Pancreas (tissue), 10 donors: ENCODE measurements at regions not wholly inside any gene's neighbourhood (a gene's known extent, or its start where the extent isn't known, plus 50 kb on each side); places are given as distances from the start of the nearest gene placed in this dataset.

ENCODE experiments used
- ATAC-seq, 4 donors: fragments of 200-7000 bp; cut with Tn5 transposase; one replicate each; pipeline versions ENCODE4 v1.8.0 to v1.9.1; 2020; ENCODE audit warnings: mild to moderate bottlenecking in 4 of 4, moderate library complexity in 4 of 4
- DNase-seq, 6 donors: peaks; one replicate each; pipeline ENCODE4 v3.0.0-alpha.2; 2020
- FAIRE-seq: peaks from 2 replicates; lab custom pipeline; 2012; peaks lifted over from hg19 to GRCh38; lab: Jason Lieb, UNC
- H3K27ac ChIP-seq, 4 donors: fragments of 200-600 bp; sonication (generic); 1 replicate in 3 of 4; 2 replicates in 1 of 4; pipeline versions ENCODE4 v1.5.0 to v1.8.0; 2020
- H3K27me3 ChIP-seq, 4 donors: fragments of 200-600 bp; one replicate each; pipeline ENCODE4 v1.8.0; 2021
- H3K36me3 ChIP-seq, 3 donors: fragments of 200-600 bp; sonication (generic) in 1 of 3; one replicate each; pipeline versions ENCODE4 v1.5.0 to v1.8.0; 2020 to 2021
- H3K4me1 ChIP-seq, 3 donors: fragments of 200-600 bp; one replicate each; pipeline ENCODE4 v1.8.0; 2021
- H3K4me3 ChIP-seq, 4 donors: fragments of 200-600 bp; sonication (generic) in 2 of 4; one replicate each; pipeline versions ENCODE4 v1.5.0 to v1.8.0; 2020 to 2021
- H3K9me3 ChIP-seq, 4 donors: fragments of 200-600 bp; one replicate each; pipeline ENCODE4 v1.8.0; 2021
- WGBS, 2 donors: extraction: QIAGEN DNeasy Blood & Tissue Kit; methylation state at CpG; one replicate each; pipeline ENCODE4 v1.1.7; 2013; 5-methylcytosine and 5-hydroxymethylcytosine counted together
- intact Hi-C, 3 donors: fragments of 100-400 bp; cut with DNase I; formaldehyde crosslinking; loops; one replicate each; pipeline versions ENCODE4 v1.11.1 to v1.14.2; 2022
- TF ChIP-seq, protein P1 (sequence below), 4 donors: fragments of 200-600 bp; sonication (generic) in 3 of 4; IDR thresholded peaks; one replicate each; pipeline versions ENCODE4 v1.5.0 to v1.8.0; 2021; ENCODE audit warnings: antibody characterized with exemption in 4 of 4
- donor health status: healthy with polysubstance abuse.
- donor health status: DM: no; HTN: no; CAD: no; lungs with moderate emphysema.
- donor health status: DM: no; HTN: no; CAD: no.
- donor health status: control.
- donor health status: control.
- donor health status: Bipolar disorder and iron deficiency.
- donor health status: DM: yes; HTN: yes; CAD: no.
- donor health status: DM: no; HTN: no; CAD: no.
- donor health status: DM: no; HTN: no; CAD: no.
- donor health status: DM: yes; HTN: yes; CAD: no.

GRCh38 chr10:56920601-56921261 is 559.7 kb upstream of the ZWINT start:
- Histone ChIP-seq H3K9me3 (no peaks in the 10 kb centered on the region), H3K27ac (no peak overlapping the region), H3K36me3 (no peaks in the 10 kb centered on the region), H3K4me1 (no peaks in the 10 kb centered on the region), H3K27me3 (no peaks in the 10 kb centered on the region), H3K4me3 (no peak overlapping the region)
- ATAC-seq (no peak), DNase-seq (no peak), FAIRE-seq (no peak)
- TF ChIP-seq, protein P1, sequence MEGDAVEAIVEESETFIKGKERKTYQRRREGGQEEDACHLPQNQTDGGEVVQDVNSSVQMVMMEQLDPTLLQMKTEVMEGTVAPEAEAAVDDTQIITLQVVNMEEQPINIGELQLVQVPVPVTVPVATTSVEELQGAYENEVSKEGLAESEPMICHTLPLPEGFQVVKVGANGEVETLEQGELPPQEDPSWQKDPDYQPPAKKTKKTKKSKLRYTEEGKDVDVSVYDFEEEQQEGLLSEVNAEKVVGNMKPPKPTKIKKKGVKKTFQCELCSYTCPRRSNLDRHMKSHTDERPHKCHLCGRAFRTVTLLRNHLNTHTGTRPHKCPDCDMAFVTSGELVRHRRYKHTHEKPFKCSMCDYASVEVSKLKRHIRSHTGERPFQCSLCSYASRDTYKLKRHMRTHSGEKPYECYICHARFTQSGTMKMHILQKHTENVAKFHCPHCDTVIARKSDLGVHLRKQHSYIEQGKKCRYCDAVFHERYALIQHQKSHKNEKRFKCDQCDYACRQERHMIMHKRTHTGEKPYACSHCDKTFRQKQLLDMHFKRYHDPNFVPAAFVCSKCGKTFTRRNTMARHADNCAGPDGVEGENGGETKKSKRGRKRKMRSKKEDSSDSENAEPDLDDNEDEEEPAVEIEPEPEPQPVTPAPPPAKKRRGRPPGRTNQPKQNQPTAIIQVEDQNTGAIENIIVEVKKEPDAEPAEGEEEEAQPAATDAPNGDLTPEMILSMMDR (IDR thresholded peaks at IDR 0.05), result no peak
- 69 to 78% methylated on average over 11 of the region's 11 CpGs for WGBS, 2 donors
- intact Hi-C loops, result loop anchor here in 1 of 3 donors (5.0 kb wide), 1 partner anchor 548 kb away; no protein-coding TSS in a partner anchor

- Histone ChIP-seq H3K27ac (no peak overlapping the region), H3K27me3 (no peaks in the 10 kb centered on the region), H3K36me3 (no peaks in the 10 kb centered on the region), H3K9me3 (no peaks in the 10 kb centered on the region), H3K4me1 (no peaks in the 10 kb centered on the region), H3K4me3 (no peak overlapping the region)
- ATAC-seq (no peak), DNase-seq (no peak), FAIRE-seq (no peak)
- 34 to 38% methylated on average over 2 of the region's 2 CpGs for WGBS, 2 donors
- TF ChIP-seq, protein P1 (IDR thresholded peaks at IDR 0.05), result no peak
- intact Hi-C loops, result no loop called here
These were observed 551.0 kb upstream of the ZWINT start for GRCh38 chr10:56912043-56912442.

GRCh38 chr10:56905051-56905450 is 544.0 kb upstream of the ZWINT start:
- no peak for DNase-seq
- intact Hi-C loops, result no loop called here
- H3K36me3 ChIP-seq, result no peaks in the 10 kb centered on the region

DNA sequence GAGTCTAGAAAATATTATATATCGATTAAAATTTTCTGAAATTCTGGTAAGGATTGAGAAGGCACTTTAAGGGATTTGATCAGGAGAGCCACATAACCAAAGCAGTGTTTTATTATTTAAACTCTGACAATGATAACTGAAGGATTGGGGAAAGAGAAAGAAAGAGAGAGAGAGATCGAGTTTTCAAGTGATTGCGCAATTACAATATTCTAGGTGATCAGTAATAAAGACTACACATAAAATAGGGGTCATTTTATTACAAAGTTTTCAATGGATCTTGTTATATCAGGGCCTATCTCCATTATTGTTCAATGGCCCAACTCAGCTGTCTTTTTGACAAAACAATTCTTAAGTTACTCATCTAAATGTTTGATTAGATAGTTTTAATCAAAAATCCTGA is 541.5 kb upstream of the ZWINT start:
- H3K27me3 ChIP-seq, result no peaks in the 10 kb centered on the region
- no peak overlapping the region for H3K27ac ChIP-seq
- no peaks in the 10 kb centered on the region for H3K9me3 ChIP-seq
- no peaks in the 10 kb centered on the region for H3K36me3 ChIP-seq
- H3K4me3 ChIP-seq, result no peak overlapping the region
- ATAC-seq (no peak), FAIRE-seq (no peak), DNase-seq (no peak)
- intact Hi-C loops, result no loop called here
- no peaks in the 10 kb centered on the region for H3K4me1 ChIP-seq
- WGBS, 2 donors, result 66 to 82% methylated on average over 3 of the region's 3 CpGs
- TF ChIP-seq, protein P1 (IDR thresholded peaks at IDR 0.05), result no peak

More at GRCh38 chr10:56905051-56905450, 544.0 kb upstream of the ZWINT start:
- ATAC-seq (no peak), FAIRE-seq (peak; percentile 20)
- no peaks in the 10 kb centered on the region for H3K4me1 ChIP-seq
- no peak overlapping the region for H3K4me3 ChIP-seq
- H3K9me3 ChIP-seq, result no peaks in the 10 kb centered on the region
- no peak overlapping the region for H3K27ac ChIP-seq
- no peaks in the 10 kb centered on the region for H3K27me3 ChIP-seq
- TF ChIP-seq, protein P1 (IDR thresholded peaks at IDR 0.05), result no peak

- no peaks in the 10 kb centered on the region for H3K36me3 ChIP-seq
- no peak for FAIRE-seq
- no peak overlapping the region for H3K27ac ChIP-seq
- no peaks in the 10 kb centered on the region for H3K27me3 ChIP-seq
- ATAC-seq, result no peak
- TF ChIP-seq, protein P1 (IDR thresholded peaks at IDR 0.05), result no peak
- DNase-seq, result no peak
- H3K4me3 ChIP-seq, result no peak overlapping the region
- WGBS, 2 donors, result 42 to 59% methylated on average over 6 of the region's 6 CpGs
- intact Hi-C loops, result no loop called here
- no peaks in the 10 kb centered on the region for H3K9me3 ChIP-seq
- H3K4me1 ChIP-seq, result no peaks in the 10 kb centered on the region
These were observed 534.2 kb upstream of the ZWINT start for GRCh38 chr10:56895306-56895705.
